ENCODE measurements at regions not wholly inside any gene's neighbourhood (a gene's known extent, or its start where the extent isn't known, plus 50 kb on each side); places are given as distances from the start of the nearest gene placed in this dataset.

- DNase-seq, result no peak
Measured at GRCh38 chr1:59156051-59156450, 140.8 kb upstream of the FGGY start.

DNA sequence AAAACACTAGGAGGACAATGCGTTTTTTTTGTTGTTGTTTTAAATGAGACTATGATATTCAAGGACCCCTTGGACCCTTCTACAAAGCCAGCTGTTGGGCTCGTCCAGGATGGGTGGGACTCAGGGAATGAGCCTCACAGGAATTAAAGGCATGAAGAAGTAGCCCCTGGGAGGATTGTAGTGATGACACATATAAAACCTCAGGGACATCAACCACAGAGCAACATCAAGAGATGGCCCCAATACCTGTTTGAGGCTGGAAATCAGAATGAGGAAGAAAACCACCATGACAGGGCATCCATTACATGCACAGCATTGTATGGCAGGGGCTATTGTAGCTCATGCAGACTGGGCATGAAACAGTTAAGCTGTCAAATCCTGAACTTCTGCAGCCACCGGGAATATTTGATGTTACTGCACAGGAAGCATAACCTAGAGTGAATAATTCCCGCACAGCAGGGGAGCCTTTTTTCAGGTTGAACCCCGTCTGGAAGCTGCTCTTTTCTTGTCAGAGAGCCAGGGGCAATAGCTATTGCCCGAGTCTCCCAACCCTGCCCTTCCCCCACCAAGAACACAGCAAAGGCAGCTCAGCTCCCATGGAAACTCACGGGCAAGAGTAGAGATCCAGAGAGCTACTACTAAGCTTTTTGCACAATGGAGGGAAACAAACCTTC lies 140.2 kb upstream of the FGGY start:
- DNase-seq, result peak; percentile 58

GRCh38 chr1:59158321-59158720 lies 138.6 kb upstream of the FGGY start:
- no peak for DNase-seq

- no peak for DNase-seq
Measured at GRCh38 chr1:59159557-59160203, 137.2 kb upstream of the FGGY start.

GRCh38 chr1:59161136-59161535 lies 135.8 kb upstream of the FGGY start:
- DNase-seq, result no peak

- no peak for DNase-seq
Measured at GRCh38 chr1:59162665-59163064, 134.2 kb upstream of the FGGY start.

DNA sequence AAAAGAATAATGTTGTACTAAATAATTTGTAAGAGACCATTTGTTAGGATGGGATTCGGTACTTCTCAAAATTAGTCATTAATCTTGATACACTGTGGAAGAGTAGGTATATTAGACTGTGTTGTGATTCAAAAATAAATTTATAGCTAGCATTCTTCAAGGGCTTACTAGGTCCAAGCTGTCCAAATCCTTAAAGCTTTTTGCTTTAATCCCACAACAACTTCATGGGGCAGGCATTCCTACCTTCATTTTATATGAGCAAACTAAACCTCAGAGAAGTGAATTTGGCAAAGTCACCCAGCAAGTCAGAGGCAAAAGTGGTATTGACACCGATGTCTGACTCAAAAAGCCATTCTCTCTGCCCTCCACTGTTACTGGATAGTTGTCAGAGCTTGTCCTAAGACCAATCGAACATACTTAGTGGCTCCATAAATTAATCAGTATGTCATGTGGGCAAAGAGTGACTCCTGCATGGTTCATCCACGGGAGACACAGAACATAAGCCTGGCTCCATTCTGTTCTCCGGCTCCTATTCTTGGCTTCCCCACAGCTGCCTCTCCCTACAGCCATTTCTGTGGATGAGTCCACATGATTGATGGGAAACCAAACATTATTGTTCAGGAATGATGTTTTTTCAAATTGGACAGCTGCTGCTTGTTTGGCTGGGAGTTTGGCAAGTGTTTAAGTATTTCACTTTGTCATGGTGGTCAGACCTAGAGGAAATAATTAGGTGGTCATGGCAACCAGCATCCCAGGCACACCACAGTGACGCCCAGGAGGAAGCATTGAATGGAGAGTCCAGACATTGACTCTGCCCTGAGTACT lies 133.4 kb upstream of the FGGY start:
- DNase-seq, result peak; percentile 64

DNA sequence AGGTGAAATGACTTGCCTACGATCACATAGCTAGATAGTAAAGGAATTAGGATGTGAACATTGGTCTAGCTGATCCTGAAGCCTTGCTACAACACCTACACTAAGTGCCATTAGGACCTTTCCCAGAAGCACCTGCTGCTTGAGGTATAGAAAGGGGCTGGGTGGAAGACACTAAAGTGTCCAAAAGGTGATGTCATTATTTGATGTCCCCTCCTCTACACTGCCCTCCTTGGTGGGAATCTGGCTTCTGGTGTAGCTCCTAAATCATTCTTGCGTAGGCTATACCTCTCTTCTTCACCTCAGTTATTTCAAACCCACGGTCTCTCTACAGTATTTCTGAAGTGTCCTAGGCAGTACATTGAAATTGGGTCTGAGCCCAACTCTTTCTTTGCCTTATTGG lies 132.5 kb upstream of the FGGY start:
- no peak for DNase-seq

DNA sequence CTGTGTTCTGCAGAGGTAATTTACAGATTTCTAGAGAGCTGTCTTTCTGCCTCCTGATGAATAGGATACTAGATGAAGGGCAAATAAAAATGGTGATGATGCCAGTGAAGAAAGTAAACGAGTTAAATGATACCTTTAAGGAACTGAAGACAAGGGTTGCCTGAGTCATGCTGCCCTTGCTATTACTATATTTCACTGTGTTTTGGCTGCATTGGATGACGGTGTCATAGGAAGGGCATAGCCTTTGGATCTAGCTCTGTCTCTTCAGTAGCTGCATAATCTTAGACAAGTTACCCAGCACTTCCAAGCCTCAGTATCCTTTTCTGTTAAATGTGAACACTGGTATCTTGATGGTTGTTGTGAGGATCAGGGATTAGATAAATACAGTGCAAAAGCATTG lies 131.5 kb upstream of the FGGY start:
- no peak for DNase-seq

- DNase-seq, result no peak
Measured at GRCh38 chr1:59169703-59170102, 127.2 kb upstream of the FGGY start.

- no peak for DNase-seq
Measured at GRCh38 chr1:59170659-59171058, 126.2 kb upstream of the FGGY start.

DNA sequence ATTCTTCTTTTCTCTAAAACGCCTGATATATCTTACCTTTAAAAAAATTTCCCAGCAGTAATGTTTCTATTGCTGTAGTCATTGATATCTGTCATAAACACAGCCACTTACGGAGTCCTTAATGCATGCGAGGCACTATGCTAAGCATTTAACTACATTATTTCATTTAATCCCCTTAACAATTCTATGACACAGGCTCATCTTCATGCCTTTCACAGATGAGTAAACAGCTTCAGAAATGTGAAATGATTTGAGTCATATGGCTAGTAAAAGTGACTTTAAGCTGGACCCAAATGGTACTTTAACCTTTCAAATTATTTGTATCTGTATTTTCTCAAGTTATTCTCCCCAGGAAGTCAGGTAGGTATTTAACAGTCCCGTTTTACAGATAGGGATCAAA lies 125.1 kb upstream of the FGGY start:
- DNase-seq, result no peak

DNA sequence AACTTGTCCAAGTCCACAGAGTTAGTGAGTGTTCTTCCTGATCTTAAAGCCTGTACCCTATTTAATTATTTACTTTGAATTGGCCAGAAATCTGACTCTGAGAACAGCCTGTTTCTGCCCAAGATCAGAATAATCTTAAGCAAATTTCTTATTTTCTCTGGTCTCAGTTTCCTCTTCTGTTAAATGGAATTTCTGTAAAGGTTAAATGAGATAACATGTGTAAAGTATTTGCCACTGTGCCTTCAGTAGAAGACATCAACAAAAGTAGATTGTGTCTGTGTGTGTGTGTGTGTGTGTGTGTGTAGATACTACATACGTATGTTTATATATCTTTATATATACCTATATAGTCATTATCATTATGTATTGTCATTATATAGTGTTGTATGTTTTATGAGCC lies 124.2 kb upstream of the FGGY start:
- DNase-seq, result no peak

- no peak for DNase-seq
Measured at GRCh38 chr1:59173721-59174120, 123.2 kb upstream of the FGGY start.

GRCh38 chr1:59176471-59176870 lies 120.4 kb upstream of the FGGY start:
- DNase-seq, result no peak

GRCh38 chr1:59177756-59178155 lies 119.1 kb upstream of the FGGY start:
- no peak for DNase-seq

GRCh38 chr1:59178339-59179187 lies 118.3 kb upstream of the FGGY start:
- DNase-seq, result no peak

- no peak for DNase-seq
Measured at GRCh38 chr1:59179673-59180072, 117.2 kb upstream of the FGGY start.

DNA sequence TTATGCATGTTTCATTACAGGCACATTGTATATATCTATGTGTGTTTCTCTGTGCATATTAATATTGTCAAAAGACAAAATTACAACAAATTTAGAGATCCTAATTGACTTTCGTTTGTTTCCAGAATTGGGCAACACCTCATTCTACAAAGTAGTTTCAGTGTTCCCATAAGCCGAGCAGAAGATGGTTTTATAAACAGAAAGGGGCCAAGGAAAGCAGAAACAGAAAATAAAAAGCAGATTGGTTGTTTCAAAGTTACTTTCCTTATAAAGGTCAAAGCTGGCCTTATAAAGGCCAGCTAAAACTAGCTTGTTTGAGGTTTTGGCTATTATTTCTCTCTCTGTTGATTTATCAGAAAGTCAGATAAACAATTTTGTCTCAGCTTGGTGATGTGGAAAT lies 116.2 kb upstream of the FGGY start:
- no peak for DNase-seq

- no peak for DNase-seq
Measured at GRCh38 chr1:59183749-59184317, 113.1 kb upstream of the FGGY start.

- no peak for DNase-seq
Measured at GRCh38 chr1:59184365-59184905, 112.5 kb upstream of the FGGY start.

- DNase-seq, result no peak
Measured at GRCh38 chr1:59185163-59185860, 111.6 kb upstream of the FGGY start.

All from NCI-H774 (cell line).